ENCODE measurements at regions not wholly inside any gene's neighbourhood (a gene's known extent, or its start where the extent isn't known, plus 50 kb on each side); places are given as distances from the start of the nearest gene placed in this dataset.
"Not testable (repeated sequence)": the region's sequence is repeated elsewhere in the genome, so short reads cannot be mapped to it uniquely, and the experiment has no call there.

- H3K9me3 ChIP-seq, result no peaks in the 10 kb centered on the region
- intact Hi-C loops (cut with DNase I; ENCODE audit: low total_unique reads), result no loop called here
- TF ChIP-seq POLR2A (IDR thresholded peaks at IDR 0.05) (no peak), CTCF (IDR thresholded peaks at IDR 0.05) (no peak)
- WGBS, 2 donors, result 74 to 75% methylated on average over 12 of the region's 12 CpGs
- no peak overlapping the region for H3K4me3 ChIP-seq
- H3K36me3 ChIP-seq (ENCODE audit: low read depth, missing control alignments), result no peaks in the 10 kb centered on the region
- H3K27me3 ChIP-seq, result no peaks in the 10 kb centered on the region
- no peak overlapping the region for H3K27ac ChIP-seq
- no peaks in the 10 kb centered on the region for H3K4me1 ChIP-seq
- no peak for DNase-seq
Measured at GRCh38 chr17:21756856-21757619, 64.7 kb downstream of the KCNJ18 start.

- H3K4me3 ChIP-seq; H3K27ac ChIP-seq; DNase-seq; H3K9me3 ChIP-seq; intact Hi-C loops (cut with DNase I; ENCODE audit: low total_unique reads); H3K27me3 ChIP-seq; H3K4me1 ChIP-seq; H3K36me3 ChIP-seq (ENCODE audit: low read depth, missing control alignments): not testable (repeated sequence)
- WGBS, 2 donors, result 63 to 83% methylated on average over 1 of the region's 1 CpG
Measured at GRCh38 chr17:21759636-21760035, 67.3 kb downstream of the KCNJ18 start.

- H3K27me3 ChIP-seq; intact Hi-C loops (cut with DNase I; ENCODE audit: low total_unique reads); H3K36me3 ChIP-seq (ENCODE audit: low read depth, missing control alignments); H3K9me3 ChIP-seq; H3K4me1 ChIP-seq; H3K27ac ChIP-seq: not testable (repeated sequence)
- DNase-seq, result peak; percentile 22
- H3K4me3 ChIP-seq, result peak overlapping the region; percentile 31 to 44
- WGBS, 2 donors, result 58 to 66% methylated on average over 25 of the region's 25 CpGs
Measured at GRCh38 chr17:21763738-21764340, 71.5 kb downstream of the KCNJ18 start.

GRCh38 chr17:21765651-21766290, 73.4 kb downstream of the KCNJ18 start:
- H3K36me3 ChIP-seq (ENCODE audit: low read depth, missing control alignments); H3K9me3 ChIP-seq; DNase-seq; H3K4me3 ChIP-seq; H3K4me1 ChIP-seq; H3K27ac ChIP-seq; H3K27me3 ChIP-seq; intact Hi-C loops (cut with DNase I; ENCODE audit: low total_unique reads): not testable (repeated sequence)
- WGBS, 2 donors, result 51 to 61% methylated on average over 11 of the region's 11 CpGs

- H3K27ac ChIP-seq; H3K9me3 ChIP-seq; H3K36me3 ChIP-seq (ENCODE audit: low read depth, missing control alignments); intact Hi-C loops (cut with DNase I; ENCODE audit: low total_unique reads); DNase-seq; H3K27me3 ChIP-seq; H3K4me3 ChIP-seq; H3K4me1 ChIP-seq: not testable (repeated sequence)
- 84 to 86% methylated on average over 1 to 5 of the region's 5 CpGs for whole genome bisulfite sequencing, 2 donors
Measured at GRCh38 chr17:21766565-21766964, 74.2 kb downstream of the KCNJ18 start.

- H3K36me3 ChIP-seq (ENCODE audit: low read depth, missing control alignments); H3K27me3 ChIP-seq; intact Hi-C loops (cut with DNase I; ENCODE audit: low total_unique reads); H3K4me3 ChIP-seq; H3K9me3 ChIP-seq; H3K27ac ChIP-seq; H3K4me1 ChIP-seq; DNase-seq: not testable (repeated sequence)
- WGBS, 2 donors, result 74 to 79% methylated on average over 7 of the region's 7 CpGs
Measured at GRCh38 chr17:21767162-21768156, 75.1 kb downstream of the KCNJ18 start.

GRCh38 chr17:21768244-21768643, 75.9 kb downstream of the KCNJ18 start:
- DNase-seq; H3K36me3 ChIP-seq (ENCODE audit: low read depth, missing control alignments); H3K27ac ChIP-seq; H3K4me3 ChIP-seq; H3K4me1 ChIP-seq; H3K9me3 ChIP-seq; intact Hi-C loops (cut with DNase I; ENCODE audit: low total_unique reads); H3K27me3 ChIP-seq: not testable (repeated sequence)
- 56 to 62% methylated on average over 6 of the region's 6 CpGs for WGBS, 2 donors

GRCh38 chr17:21768729-21769462, 76.6 kb downstream of the KCNJ18 start:
- H3K27ac ChIP-seq; H3K36me3 ChIP-seq (ENCODE audit: low read depth, missing control alignments); H3K4me1 ChIP-seq; H3K9me3 ChIP-seq; DNase-seq; H3K27me3 ChIP-seq; H3K4me3 ChIP-seq; intact Hi-C loops (cut with DNase I; ENCODE audit: low total_unique reads): not testable (repeated sequence)
- 69 to 78% methylated on average over 11 to 13 of the region's 13 CpGs for WGBS, 2 donors

- WGBS, 2 donors, result 65 to 75% methylated on average over 16 of the region's 16 CpGs
- DNase-seq; H3K27ac ChIP-seq; H3K9me3 ChIP-seq; H3K27me3 ChIP-seq; H3K4me1 ChIP-seq; H3K4me3 ChIP-seq; H3K36me3 ChIP-seq (ENCODE audit: low read depth, missing control alignments); intact Hi-C loops (cut with DNase I; ENCODE audit: low total_unique reads): not testable (repeated sequence)
Measured at GRCh38 chr17:21769781-21770180, 77.5 kb downstream of the KCNJ18 start.
